ENCODE measurements at regions not wholly inside any gene's neighbourhood (a gene's known extent, or its start where the extent isn't known, plus 50 kb on each side); places are given as distances from the start of the nearest gene placed in this dataset.

DNA sequence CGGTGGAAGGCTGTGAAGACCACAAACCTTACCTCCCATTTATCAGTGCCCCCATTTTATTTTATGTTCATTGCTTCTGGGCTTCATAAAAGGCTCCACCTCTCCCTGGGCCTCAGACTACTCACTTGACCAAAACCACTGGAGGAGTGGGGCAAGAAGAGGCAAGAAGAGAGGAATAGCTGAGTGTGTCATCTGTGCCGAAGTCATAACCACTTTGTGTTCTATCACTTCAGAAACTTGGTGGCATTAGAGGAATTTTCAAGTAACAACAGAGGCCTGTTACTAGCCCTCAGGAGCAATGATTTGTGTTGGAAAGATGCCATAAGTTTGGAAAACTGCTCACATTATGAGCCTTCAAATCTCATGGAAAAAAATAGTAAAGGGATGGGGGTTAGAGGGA is 88.7 kb upstream of the PIK3R1 start (continued):
- no peak for TF ChIP-seq E2F8 (IDR thresholded peaks at IDR 0.05; ENCODE audit: low read depth, partially characterized antibody)

DNA sequence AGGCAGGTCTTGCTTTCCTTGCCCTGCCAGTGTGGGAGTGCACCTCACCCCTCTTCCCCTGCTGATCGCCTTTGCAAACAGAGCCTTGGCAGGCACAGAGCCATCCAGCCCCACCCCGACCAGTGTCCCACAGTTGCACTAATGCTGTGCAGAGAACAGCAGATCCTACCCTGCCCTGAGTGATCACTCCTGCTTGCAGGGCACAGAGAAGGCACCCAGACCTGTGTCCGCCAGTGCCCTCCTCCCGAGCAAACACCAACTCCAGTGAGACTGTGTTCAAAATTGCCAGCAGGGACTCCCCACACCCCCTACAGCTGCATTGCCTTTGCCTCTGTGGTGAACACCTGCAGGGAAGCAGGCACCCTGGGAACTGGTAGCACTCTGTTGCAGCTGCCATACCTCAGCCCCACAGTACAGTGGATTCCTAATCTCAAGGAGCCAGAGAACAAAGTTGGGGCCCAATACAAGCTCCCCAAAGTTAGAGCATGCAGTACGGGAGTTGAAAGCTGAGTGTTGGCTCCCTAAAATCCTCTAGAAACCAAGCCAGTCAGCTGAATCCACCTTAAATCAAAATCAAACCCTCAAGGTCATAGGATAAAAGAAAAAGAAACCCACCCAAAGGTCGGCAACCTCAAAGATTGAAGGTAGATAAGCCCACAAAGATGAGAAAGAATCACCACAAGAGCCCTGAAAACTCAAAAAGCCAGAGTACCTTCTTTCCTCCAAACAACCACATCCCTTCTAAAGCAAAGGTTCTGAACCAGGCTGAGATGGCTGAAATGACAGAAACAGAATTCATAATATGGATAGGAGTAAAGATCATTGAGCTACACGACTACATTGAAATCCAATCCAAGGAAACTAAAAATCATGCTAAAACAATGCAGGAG is 92.9 kb upstream of the PIK3R1 start:
- POLR2A ChIA-PET = no interaction called here
- Histone ChIP-seq H3K4me2 (ENCODE audit: control insufficient read depth, insufficient read depth) (no peak overlapping the region), H3K9ac (ENCODE audit: control insufficient read depth, insufficient read depth, low read length) (no peak overlapping the region), H3K4me1 (ENCODE audit: control insufficient read depth, insufficient read depth, low read length) (no peaks in the 10 kb centered on the region), H4K20me1 (ENCODE audit: control insufficient read depth, insufficient read depth) (no peaks in the 10 kb centered on the region), H3K79me2 (ENCODE audit: control insufficient read depth, insufficient read depth, low read length) (no peaks in the 10 kb centered on the region), H3K9me3 (replicated peaks; ENCODE audit: control insufficient read depth, insufficient read depth, low read length) (no peaks in the 10 kb centered on the region; the same call in 2 of the 3 replicates), H3K27ac (ENCODE audit: control insufficient read depth, insufficient read depth) (no peak overlapping the region), H3K4me3 (no peak overlapping the region), H2AFZ (ENCODE audit: control insufficient read depth, low read depth, low read length) (no peak overlapping the region), H3K27me3 (replicated peaks in 1 of 2; ENCODE audit: control insufficient read depth in 2 of 2, insufficient read depth in 2 of 2, low read length in 1 of 2) (no peaks in the 10 kb centered on the region), H3K36me3 (ENCODE audit: control insufficient read depth in 2 of 2, insufficient read depth in 2 of 2, low read length in 1 of 2) (no peaks in the 10 kb centered on the region)
- intact Hi-C loops (cut with micrococcal nuclease; ENCODE audit: unreplicated experiment) (no loop called here), in situ Hi-C loops (cut with MboI) (no loop called here)
- CTCF ChIA-PET = no interaction called here
- DNase-seq (ENCODE audit: low read depth, low spot score) = no peak
- SMC1A ChIA-PET (ENCODE audit: uncharacterized antibody, unreplicated experiment) = interaction anchor here (1.1 to 1.5 kb wide), 2 partner anchors 10 to 72 kb away, joined by 3 to 5 read pairs; no protein-coding TSS in a partner anchor
- ATAC-seq = no peak
- no peak for FAIRE-seq
- BruUV-seq (replicated peaks) = no TSS peak
- RAD21 ChIA-PET (ENCODE audit: unreplicated experiment) = no interaction called here
- WGBS (ENCODE audit: insufficient coverage, insufficient replicate concordance, low lambda C conversion rate, missing lambda C conversion rate) = 47% methylated on average over 7 of the region's 7 CpGs
- no peak for TF ChIP-seq HCFC1 (IDR thresholded peaks at IDR 0.05; ENCODE audit: low read length)
- TF ChIP-seq RFX5 (IDR thresholded peaks at IDR 0.05; ENCODE audit: low read depth, low read length) = no peak
- no peak for TF ChIP-seq ZNF687 (IDR thresholded peaks at IDR 0.05)
- no peak for TF ChIP-seq MTA3 (IDR thresholded peaks at IDR 0.05; ENCODE audit: borderline replicate concordance, low read length)
- no peak for TF ChIP-seq DPF2 (IDR thresholded peaks at IDR 0.05)
- TF ChIP-seq, protein P1, sequence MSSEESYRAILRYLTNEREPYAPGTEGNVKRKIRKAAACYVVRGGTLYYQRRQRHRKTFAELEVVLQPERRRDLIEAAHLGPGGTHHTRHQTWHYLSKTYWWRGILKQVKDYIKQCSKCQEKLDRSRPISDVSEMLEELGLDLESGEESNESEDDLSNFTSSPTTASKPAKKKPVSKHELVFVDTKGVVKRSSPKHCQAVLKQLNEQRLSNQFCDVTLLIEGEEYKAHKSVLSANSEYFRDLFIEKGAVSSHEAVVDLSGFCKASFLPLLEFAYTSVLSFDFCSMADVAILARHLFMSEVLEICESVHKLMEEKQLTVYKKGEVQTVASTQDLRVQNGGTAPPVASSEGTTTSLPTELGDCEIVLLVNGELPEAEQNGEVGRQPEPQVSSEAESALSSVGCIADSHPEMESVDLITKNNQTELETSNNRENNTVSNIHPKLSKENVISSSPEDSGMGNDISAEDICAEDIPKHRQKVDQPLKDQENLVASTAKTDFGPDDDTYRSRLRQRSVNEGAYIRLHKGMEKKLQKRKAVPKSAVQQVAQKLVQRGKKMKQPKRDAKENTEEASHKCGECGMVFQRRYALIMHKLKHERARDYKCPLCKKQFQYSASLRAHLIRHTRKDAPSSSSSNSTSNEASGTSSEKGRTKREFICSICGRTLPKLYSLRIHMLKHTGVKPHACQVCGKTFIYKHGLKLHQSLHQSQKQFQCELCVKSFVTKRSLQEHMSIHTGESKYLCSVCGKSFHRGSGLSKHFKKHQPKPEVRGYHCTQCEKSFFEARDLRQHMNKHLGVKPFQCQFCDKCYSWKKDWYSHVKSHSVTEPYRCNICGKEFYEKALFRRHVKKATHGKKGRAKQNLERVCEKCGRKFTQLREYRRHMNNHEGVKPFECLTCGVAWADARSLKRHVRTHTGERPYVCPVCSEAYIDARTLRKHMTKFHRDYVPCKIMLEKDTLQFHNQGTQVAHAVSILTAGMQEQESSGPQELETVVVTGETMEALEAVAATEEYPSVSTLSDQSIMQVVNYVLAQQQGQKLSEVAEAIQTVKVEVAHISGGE (CRISPR knock-in tag; IDR thresholded peaks at IDR 0.05) = no peak
- no peak for TF ChIP-seq FOXK2 (IDR thresholded peaks at IDR 0.05)
- TF ChIP-seq CEBPB (IDR thresholded peaks at IDR 0.05; ENCODE audit: borderline replicate concordance in 1 of 2, low read depth in 2 of 2, low read length in 2 of 2) = no peak
- no peak for TF ChIP-seq TCF7 (IDR thresholded peaks at IDR 0.05; ENCODE audit: borderline replicate concordance)
- no peak for TF ChIP-seq ZNF24 (IDR thresholded peaks at IDR 0.05)
- no peak for TF ChIP-seq CHD4 (IDR thresholded peaks at IDR 0.05)
